K562 (cell line): ENCODE measurements at regions not wholly inside any gene's neighbourhood (a gene's known extent, or its start where the extent isn't known, plus 50 kb on each side); places are given as distances from the start of the nearest gene placed in this dataset.

Experiments used
- ATAC-seq: fragments of 200-7000 bp; cut with Tn5 transposase; 3 replicates; pipeline ENCODE4 v1.9.1; 2020; ENCODE audit warnings: moderate library complexity
- BruUV-seq: library from RNA; stranded (reverse); fragments of 400-500 nt; replicated peaks from 2 replicates; lab custom pipeline; 2021; lab: Mats Ljungman, UMichigan
- CTCF ChIA-PET: fragments of 300-600 bp; formaldehyde crosslinking; extraction: SDS; loops from one replicate; lab custom pipeline; 2021; ENCODE audit warnings: low intra/inter-chr PET ratio; lab: Yijun Ruan, JAX
- POLR2A ChIA-PET: fragments of 300-600, 350-650 bp; sonication (Branson Sonifier 250); formaldehyde crosslinking; extraction: SDS; loops from one replicate; lab custom pipeline; 2021; ENCODE audit warnings: antibody characterized with exemption, inconsistent platforms; lab: Yijun Ruan, JAX
- DNase-seq, 4 experiments: peaks; one replicate each; pipeline versions ENCODE4 v3.0.0 to v3.0.0-alpha.2; 2011 to 2018; ENCODE audit warnings: low spot score in 3 of 4, mixed read lengths in 3 of 4; ENCODE audit errors: extremely low read depth in 1 of 4
- FAIRE-seq: peaks from 2 replicates; lab custom pipeline; 2011; peaks lifted over from hg19 to GRCh38; lab: Jason Lieb, UNC
- H2AFZ ChIP-seq: 2 replicates; pipeline ENCODE4 v1.6.0; 2011; ENCODE audit warnings: low read depth, low read length, control low read depth, inconsistent platforms
- H3K27ac ChIP-seq: fragments of 200-600 bp; 3 replicates; pipeline ENCODE4 v1.8.0; 2011; ENCODE audit warnings: low read depth, mild to moderate bottlenecking, control low read depth, inconsistent platforms, low read length, moderate library complexity, mixed read lengths; ENCODE audit errors: extremely low read depth
- H3K27me3 ChIP-seq, 2 experiments: fragments of 300-600 bp in 1 of 2; 2 replicates in 1 of 2; 3 replicates in 1 of 2; pipeline versions ENCODE4 v1.6.0 to v1.8.0; 2011; ENCODE audit warnings: inconsistent platforms in 2 of 2, low read length in 2 of 2, mild to moderate bottlenecking in 1 of 2, mixed read lengths in 1 of 2, moderate library complexity in 1 of 2; ENCODE audit not compliant: control insufficient read depth in 2 of 2, insufficient read depth in 2 of 2
- H3K36me3 ChIP-seq: fragments of 300-600 bp; 3 replicates; pipeline ENCODE4 v1.8.0; 2011; ENCODE audit warnings: mild to moderate bottlenecking, low read length, inconsistent platforms; ENCODE audit not compliant: control insufficient read depth, insufficient read depth
- H3K4me1 ChIP-seq, 2 experiments: fragments of 200-600 bp in 1 of 2; replicated peaks in 1 of 2; 2 replicates in 1 of 2; 3 replicates in 1 of 2; pipeline versions ENCODE4 v1.5.1 to v1.8.0; 2011; ENCODE audit warnings: inconsistent platforms in 2 of 2, low read length in 2 of 2, mild to moderate bottlenecking in 1 of 2, mixed read lengths in 1 of 2, moderate library complexity in 1 of 2; ENCODE audit not compliant: control insufficient read depth in 2 of 2, insufficient read depth in 2 of 2
- H3K4me2 ChIP-seq: 2 replicates; pipeline ENCODE4 v1.6.1; 2011; ENCODE audit warnings: low read length, control low read depth, inconsistent platforms, mixed read lengths; ENCODE audit not compliant: insufficient read depth
- H3K4me3 ChIP-seq: fragments of 200-600 bp; sonication (generic), shearing (Covaris generic); 2 replicates; pipeline ENCODE4 v1.5.1; 2016; ENCODE audit warnings: control low read depth, inconsistent platforms
- H3K79me2 ChIP-seq: fragments of 200-600 bp; 3 replicates; pipeline ENCODE4 v1.8.0; 2011; ENCODE audit warnings: low read length, inconsistent platforms; ENCODE audit not compliant: control insufficient read depth, insufficient read depth
- H3K9ac ChIP-seq, 2 experiments: 2 replicates each; pipeline versions ENCODE4 v1.6.0 to v1.6.1; 2011; ENCODE audit warnings: low read depth in 2 of 2, low read length in 2 of 2, control low read depth in 1 of 2, inconsistent platforms in 1 of 2, mild to moderate bottlenecking in 1 of 2, mixed read lengths in 1 of 2; ENCODE audit not compliant: insufficient read depth in 1 of 2
- H3K9me1 ChIP-seq: one replicate; pipeline ENCODE4 v1.6.0; 2011; ENCODE audit warnings: inconsistent platforms, mild to moderate bottlenecking, low read length, moderate library complexity; ENCODE audit not compliant: control insufficient read depth, insufficient read depth
- H3K9me3 ChIP-seq: replicated peaks from 2 replicates; pipeline ENCODE4 v1.5.1; 2011; ENCODE audit warnings: low read depth, low read length, inconsistent platforms; ENCODE audit not compliant: control insufficient read depth, insufficient read depth
- H4K20me1 ChIP-seq: replicated peaks from 2 replicates; pipeline ENCODE4 v1.6.1; 2011; ENCODE audit warnings: low read length, inconsistent platforms, mixed read lengths; ENCODE audit not compliant: control insufficient read depth, insufficient read depth
- ARID1B ChIP-seq: fragments of 450-650 bp; IDR thresholded peaks from 2 replicates; pipeline ENCODE4 v1.6.1; 2016; ENCODE audit warnings: antibody characterized with exemption, mild to moderate bottlenecking, inconsistent platforms
- BRD4 ChIP-seq: fragments of 200-600 bp; sonication (generic); IDR thresholded peaks from 2 replicates; pipeline ENCODE4 v1.6.1; 2017; ENCODE audit warnings: inconsistent platforms
- BRF2 ChIP-seq: IDR thresholded peaks from 3 replicates; pipeline ENCODE4 v1.6.1; 2011; ENCODE audit warnings: borderline replicate concordance, mild to moderate bottlenecking; ENCODE audit not compliant: insufficient read length, insufficient read depth
- CAMTA2 ChIP-seq: fragments of 250-450 bp; sonication (Bioruptor Pico); conservative IDR thresholded peaks from 2 replicates; pipeline ENCODE4 v1.5.1; 2022
- CXXC5 ChIP-seq: fragments of 250-450 bp; sonication (Bioruptor Pico); IDR thresholded peaks from 2 replicates; pipeline ENCODE4 v1.8.0; 2022; ENCODE audit warnings: inconsistent platforms, mild to moderate bottlenecking, moderate library complexity
- KDM4B ChIP-seq, 2 experiments: fragments of 450-650 bp in 1 of 2; sonication (generic) in 1 of 2; IDR thresholded peaks; 2 replicates each; pipeline ENCODE4 v1.6.1; 2016 to 2017; ENCODE audit warnings: borderline replicate concordance in 2 of 2, antibody characterized with exemption in 1 of 2, low read depth in 1 of 2, mild to moderate bottlenecking in 1 of 2
- RFX7 ChIP-seq: fragments of 250-450 bp; sonication (Bioruptor Pico); IDR thresholded peaks from 2 replicates; pipeline ENCODE4 v1.5.1; 2021; ENCODE audit warnings: mild to moderate bottlenecking
- ZBTB2 ChIP-seq: fragments of 450-650 bp; IDR thresholded peaks from 2 replicates; pipeline ENCODE4 v1.6.1; 2016; ENCODE audit warnings: antibody characterized with exemption
- ZNF518B ChIP-seq: fragments of 250-450 bp; sonication (Bioruptor Pico); IDR thresholded peaks from 2 replicates; pipeline ENCODE4 v1.5.0; 2021; ENCODE audit warnings: mild to moderate bottlenecking, moderate library complexity
- ZNF778 ChIP-seq: fragments of 450-650 bp; formaldehyde crosslinking; IDR thresholded peaks from 2 replicates; pipeline ENCODE4 v1.4.0; 2020; ENCODE audit warnings: mild to moderate bottlenecking, moderate library complexity
- WGBS: fragments of 100-300 bp; shearing (Covaris generic); methylation state at CpG from one replicate; pipeline ENCODE4 v1.1.6; 2016; ENCODE audit warnings: low coverage, mixed read lengths; ENCODE audit not compliant: insufficient coverage; ENCODE audit errors: missing lambda C conversion rate; 5-methylcytosine and 5-hydroxymethylcytosine counted together
- in situ Hi-C: fragments of 300-500 bp; cut with MboI; formaldehyde crosslinking; loops from 4 replicates; pipeline ENCODE4 v1.15.0; 2018; ENCODE audit warnings: inconsistent platforms, mixed read lengths
- intact Hi-C: fragments of 100-400 bp; cut with micrococcal nuclease; formaldehyde crosslinking; loops from 2 replicates; pipeline ENCODE4 v1.14.2; 2022

GRCh38 chrX:63913719-63914118 lies 128.7 kb upstream of the ARHGEF9 start (continued):
- TF ChIP-seq ZNF518B (CRISPR knock-in tag) (no peak), ZBTB2 (no peak), CXXC5 (no peak)

GRCh38 chrX:63889001-63889400 lies 104.0 kb upstream of the ARHGEF9 start:
- CTCF ChIA-PET: no interaction called here
- no TSS peak for BruUV-seq
- POLR2A ChIA-PET: no interaction called here

More at GRCh38 chrX:63889001-63889400, 104.0 kb upstream of the ARHGEF9 start:
- no peak for FAIRE-seq
- Histone ChIP-seq H4K20me1 (no peaks in the 10 kb centered on the region), H3K4me2 (no peak overlapping the region), H3K27ac (no peak overlapping the region), H3K9me3 (no peaks in the 10 kb centered on the region), H3K27me3 (no peaks in the 10 kb centered on the region), H3K9ac (no peak overlapping the region), H3K36me3 (no peaks in the 10 kb centered on the region), H2AFZ (no peak overlapping the region), H3K4me3 (no peak overlapping the region), H3K9me1 (no peaks in the 10 kb centered on the region), H3K79me2 (no peaks in the 10 kb centered on the region), H3K4me1 (no peaks in the 10 kb centered on the region)
- in situ Hi-C loops (no loop called here), intact Hi-C loops (no loop called here)
- DNase-seq: no peak
- WGBS: 0% methylated on average over 2 of the region's 2 CpGs
- ATAC-seq: no peak
- no peak for TF ChIP-seq ARID1B
- no peak for TF ChIP-seq BRD4
- no peak for TF ChIP-seq CAMTA2
- TF ChIP-seq BRF2: no peak
- TF ChIP-seq KDM4B (IDR thresholded peaks at IDR 0.05; ENCODE audit: borderline replicate concordance in 2 of 2, low read depth in 1 of 2): no peak
- no peak for TF ChIP-seq RFX7
- no peak for TF ChIP-seq ZNF778 (CRISPR knock-in tag)
